Fibroblast of peridontal ligament (primary cell): ENCODE measurements at regions not wholly inside any gene's neighbourhood (a gene's known extent, or its start where the extent isn't known, plus 50 kb on each side); places are given as distances from the start of the nearest gene placed in this dataset.
A peak's percentile ranks its signal among the peaks of the same experiment; 100 is the strongest.
"Not testable (repeated sequence)": the region's sequence is repeated elsewhere in the genome, so short reads cannot be mapped to it uniquely, and the experiment has no call there.

Experiments used
- DNase-seq: peaks from one replicate; pipeline ENCODE4 v3.0.0-alpha.2; 2010; ENCODE audit errors: extremely low read depth

DNA sequence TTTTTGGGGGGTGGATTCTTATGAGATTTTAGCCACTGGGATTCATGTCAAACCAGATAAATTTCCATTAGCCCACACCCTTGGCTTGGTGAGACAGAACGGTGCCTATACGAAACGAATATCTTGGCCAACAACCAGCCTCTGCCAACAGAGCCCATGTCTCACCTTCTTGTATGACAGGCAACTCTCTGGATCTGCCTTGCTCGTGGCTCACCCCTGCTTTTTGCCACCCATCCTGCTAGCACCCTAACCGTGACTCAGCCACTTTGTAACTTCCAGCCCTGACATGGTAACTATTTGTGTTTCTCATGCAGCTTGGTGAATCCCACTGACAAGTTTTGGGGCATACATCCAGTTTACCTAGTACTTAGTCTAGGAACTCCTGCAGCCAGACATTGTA, 457.0 kb downstream of the SPATA31D1 start:
- no peak for DNase-seq

DNA sequence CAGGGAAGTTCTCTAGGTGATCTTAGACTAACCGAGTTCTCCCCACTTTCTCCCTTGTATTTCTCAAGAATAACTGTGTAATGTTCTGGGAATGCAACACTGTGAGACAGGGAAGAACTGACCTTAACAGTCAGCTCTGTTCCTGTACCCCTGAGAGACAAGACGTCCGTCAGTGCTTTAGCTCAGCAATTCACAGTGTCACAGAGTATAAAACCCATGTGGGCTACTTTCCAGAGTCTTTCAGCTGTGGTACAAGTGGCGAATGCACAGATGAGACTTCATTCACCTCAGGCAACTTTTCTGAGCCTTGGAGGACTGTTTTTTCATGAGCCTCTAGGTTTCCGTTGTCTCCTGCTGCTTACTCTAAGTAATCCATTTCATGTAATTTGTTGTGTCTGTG, 458.8 kb downstream of the SPATA31D1 start:
- no peak for DNase-seq

DNA sequence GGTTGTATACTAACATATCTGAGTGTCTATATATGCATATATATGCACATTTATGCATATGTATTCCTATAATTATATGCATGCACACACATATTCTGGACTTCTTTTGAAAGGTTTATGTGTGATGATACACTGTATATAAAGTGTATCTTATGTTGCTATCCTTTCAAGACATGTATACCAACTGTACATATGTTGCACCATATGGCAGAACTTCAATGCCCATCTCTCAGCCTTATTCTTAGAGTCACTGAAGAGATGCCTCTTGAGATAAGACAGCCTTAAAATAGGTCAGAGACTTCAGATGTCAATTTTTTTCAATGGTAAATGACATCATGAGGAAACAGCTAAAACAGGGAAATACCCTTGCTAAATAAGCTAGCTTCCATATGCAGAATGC, 461.4 kb downstream of the SPATA31D1 start:
- no peak for DNase-seq

DNA sequence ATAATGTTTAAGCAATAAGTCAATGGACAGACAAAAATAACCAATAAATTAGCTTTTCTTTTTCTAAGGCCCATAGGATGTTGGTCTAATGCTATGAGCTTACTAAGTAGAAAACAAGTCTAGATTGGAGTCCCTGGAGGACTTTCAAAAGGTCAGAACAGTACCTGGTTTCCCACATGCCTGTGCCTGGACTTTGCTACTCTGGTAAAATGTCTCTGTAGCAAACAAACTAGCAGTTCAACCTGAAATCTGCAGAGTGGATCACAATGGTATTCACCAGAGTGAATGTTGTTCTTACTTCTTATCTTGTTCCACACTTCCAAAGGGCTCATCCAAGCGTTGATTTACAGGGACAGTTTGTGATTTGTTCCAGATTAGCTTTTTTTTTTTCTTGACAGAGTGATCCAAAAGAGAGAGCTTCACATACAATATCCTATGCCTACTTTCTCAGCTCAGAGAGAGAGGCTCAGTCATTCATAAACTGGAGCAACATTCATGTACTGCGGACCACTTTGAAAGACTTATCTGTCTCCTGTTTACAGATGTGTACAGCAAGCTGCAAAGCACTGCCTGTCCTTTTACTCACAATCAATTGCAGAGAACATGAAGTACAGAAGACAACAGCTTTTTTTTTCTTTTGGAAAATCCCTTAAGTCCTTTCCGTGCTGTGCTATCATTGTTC, 466.1 kb downstream of the SPATA31D1 start:
- no peak for DNase-seq

DNA sequence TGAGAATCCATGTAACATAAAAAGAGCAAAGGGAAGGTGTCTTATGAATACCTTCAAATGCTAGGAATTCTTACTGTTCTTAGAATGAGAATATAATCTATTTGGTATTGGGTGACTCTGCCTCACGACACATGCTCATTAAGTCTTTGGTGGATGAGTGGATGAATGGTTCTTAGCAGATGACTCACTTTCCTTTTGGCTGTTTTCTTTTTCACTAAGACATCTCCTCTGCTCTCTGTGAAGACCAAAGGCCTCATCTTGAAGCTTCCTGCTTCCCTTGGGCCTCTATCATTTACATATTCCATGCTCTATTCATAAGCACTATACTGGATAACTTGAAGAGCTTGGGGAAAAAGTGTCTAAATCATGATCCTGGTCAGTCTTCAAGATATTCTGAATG, 468.1 kb downstream of the SPATA31D1 start:
- peak; percentile 58 for DNase-seq

DNA sequence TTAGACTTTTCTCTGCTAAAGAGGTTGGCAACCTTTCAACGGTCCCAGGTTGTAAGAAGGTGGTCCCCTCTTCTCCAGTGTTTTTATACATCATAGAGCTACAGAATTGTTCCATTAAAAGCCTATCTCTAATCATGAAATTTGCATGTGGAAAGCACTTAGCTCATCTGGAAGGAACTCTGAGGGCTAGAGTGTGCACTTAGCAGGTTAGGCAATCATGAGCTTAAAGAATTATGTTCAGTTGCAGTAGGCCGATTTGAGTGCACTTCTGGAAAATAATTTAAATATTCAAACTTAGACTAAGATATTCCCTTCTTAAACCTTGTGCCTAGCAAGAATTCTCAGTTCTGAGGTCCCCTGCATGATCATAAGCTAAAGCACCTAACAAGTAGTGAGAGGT, 468.7 kb downstream of the SPATA31D1 start:
- no peak for DNase-seq

DNA sequence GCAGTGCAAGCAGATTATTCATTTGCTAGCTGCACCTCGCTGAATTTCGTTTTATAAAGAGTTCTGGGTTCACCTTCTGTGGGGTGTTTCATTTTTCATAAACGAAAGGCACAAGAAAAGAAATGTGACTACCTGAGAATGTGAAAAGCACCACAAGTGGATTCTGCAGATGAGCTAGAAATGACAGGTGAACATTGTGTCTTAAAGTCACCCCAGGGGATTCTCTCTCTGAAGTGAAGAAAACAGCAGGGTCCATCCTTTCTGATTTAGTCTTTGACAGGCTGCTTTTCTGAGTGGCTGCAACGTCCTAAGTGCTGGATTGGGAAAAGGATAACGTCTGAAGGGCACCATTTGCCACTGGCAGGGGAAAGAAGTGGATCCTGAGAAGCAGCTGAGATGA, 469.3 kb downstream of the SPATA31D1 start:
- DNase-seq = no peak

DNA sequence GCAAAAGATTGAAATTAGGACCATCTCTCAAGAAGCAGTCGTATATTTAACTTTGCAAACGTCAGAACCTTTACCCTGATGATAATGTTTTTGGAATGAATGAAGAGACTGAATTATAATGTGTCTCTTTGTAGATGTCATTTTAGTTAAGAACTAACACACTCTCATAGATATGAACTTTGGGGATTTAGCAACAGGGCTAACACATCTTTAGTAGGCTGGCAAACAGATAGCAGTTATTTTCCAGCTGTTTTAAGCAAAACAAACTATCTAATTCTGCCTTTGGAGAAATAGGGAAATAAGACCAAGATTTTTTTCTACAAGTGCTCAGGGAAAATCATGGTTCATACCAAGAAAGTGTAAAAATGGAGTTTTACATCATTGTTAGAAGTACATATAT, 469.7 kb downstream of the SPATA31D1 start:
- no peak for DNase-seq

DNA sequence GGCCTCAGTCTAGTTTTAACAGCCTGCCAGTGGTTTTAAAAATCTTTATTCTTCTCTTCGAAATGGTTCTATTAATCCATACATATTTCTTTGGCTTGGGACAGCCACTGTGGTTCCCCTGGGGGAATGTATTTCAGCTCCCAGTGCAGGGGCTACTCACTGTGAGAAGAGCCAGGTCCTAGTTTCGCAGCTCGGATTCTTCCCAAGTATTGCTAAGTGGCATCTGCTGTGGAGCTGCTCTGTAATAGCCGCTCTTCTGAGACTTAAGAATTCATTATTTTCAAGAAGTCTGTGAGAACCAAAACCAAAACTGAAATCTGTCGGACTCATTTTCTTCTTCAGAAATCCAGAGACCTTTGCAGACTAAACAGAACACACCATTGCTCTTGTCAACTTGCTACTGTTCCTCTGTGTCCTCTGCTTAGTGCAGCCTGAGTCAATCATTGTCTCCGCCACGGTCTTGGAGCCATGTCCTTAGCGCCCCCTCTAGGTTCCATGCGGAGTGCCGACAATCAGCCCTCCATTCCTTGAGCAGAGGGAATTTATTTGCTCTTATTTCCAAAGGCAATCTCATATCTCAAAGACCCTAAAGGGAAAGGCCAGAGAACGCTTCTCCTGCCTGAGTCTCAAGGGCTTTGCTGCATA, 478.2 kb downstream of the SPATA31D1 start:
- peak; percentile 69 for DNase-seq

DNA sequence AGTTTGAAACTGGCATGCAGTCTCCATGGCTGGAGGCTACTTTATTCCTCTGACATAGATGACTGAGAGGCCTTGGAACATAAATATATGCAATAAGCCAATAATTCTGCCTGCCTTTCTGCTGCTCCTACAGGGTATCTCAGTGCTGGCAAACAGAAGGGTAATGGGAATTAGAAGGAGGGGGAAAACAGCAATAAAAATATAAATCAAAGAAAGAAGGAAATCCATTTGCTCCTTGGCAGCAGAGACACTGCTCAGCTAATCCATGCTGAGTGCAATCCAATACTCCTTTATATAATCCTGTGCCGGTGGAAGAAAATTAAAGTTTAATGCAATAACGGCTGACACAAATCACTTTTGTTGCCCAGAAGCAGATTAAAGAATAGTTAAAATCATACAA, 478.9 kb downstream of the SPATA31D1 start:
- no peak for DNase-seq

DNA sequence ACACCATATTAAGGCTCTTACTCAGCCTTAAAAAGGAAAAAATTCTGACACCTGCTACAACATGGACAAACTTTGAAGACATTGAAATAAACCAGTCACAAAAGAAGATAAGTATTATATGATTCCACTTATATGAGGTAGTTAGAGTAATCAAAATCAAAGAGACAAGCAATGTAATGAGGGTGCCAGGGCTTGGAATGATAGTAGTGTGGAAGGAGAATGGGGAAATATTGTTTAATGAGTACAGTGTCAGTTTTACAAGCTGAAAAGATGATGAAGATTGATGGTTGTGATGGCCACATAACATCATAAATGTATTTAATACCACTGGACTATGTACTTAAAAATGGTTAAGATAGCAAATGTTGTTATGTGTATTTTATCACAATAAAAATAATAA, 485.7 kb downstream of the SPATA31D1 start:
- DNase-seq = no peak

DNA sequence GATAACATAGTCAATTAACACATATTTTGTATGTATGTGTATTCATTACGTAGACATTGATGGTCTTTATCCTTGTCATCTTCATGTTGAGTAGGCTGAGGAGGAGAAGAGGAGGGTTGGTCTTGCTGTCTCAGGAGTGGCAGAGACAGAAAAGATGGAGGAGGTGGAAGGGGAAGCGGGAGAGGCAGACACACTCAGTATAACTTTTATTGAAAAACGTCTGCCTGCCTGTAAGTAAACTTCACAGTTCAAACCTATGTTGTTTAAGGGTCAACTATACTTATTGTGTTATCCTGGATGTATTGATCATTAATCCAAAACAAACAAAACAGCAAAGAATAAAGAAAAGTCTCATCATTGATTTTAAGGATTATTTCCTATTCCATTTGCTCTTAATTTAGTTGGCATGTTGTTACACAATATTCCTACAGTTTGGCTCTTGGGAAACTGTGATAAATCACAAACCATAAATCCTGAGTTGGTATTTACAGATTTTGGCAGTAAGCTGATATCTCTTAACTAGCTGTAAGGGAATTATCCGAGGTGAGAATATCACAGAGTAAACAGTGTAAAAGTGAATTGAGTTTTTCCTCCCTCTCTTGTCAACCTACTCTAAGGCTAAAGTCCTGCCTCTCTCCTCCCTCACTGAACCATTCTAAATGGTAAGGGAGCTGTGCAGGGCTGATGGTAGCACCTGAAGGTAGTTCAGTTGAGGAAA, 487.2 kb downstream of the SPATA31D1 start:
- peak; percentile 35 for DNase-seq

DNA sequence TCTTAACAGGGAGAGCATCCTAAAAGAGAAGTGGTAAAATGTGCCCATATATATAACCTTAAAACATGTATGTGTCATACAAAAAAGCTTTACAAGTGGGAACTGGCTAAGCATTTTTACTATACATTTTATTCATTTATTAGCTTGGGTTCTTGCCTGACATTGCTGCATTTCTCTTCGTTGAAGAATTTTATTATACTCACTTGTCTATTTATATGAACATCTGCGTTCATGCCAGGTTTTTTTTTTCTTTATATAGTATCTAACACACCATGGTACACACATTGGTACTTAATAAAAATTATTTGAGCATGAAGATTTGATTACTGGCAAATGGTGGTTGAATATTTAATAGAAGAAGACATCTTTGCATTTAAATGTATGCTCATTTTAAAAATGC, 492.3 kb downstream of the SPATA31D1 start:
- no peak for DNase-seq

DNA sequence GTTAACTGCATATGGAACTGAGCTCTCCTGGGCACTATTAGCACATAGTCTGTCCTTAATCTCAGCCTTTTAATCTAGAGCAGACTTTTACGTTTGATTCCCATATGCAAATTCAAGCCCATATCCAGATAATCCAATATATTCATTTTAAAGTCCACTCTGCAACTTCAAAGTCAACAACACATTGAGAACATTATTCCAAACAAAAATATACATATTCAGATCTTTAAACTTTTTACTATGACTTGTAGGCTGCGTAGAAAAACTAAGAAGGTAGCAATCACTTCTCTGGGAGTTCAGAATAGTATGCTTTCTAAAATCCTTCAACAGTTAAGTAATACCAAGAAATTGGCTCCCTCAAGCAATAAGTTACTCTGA, 499.4 kb downstream of the SPATA31D1 start:
- no peak for DNase-seq

DNA sequence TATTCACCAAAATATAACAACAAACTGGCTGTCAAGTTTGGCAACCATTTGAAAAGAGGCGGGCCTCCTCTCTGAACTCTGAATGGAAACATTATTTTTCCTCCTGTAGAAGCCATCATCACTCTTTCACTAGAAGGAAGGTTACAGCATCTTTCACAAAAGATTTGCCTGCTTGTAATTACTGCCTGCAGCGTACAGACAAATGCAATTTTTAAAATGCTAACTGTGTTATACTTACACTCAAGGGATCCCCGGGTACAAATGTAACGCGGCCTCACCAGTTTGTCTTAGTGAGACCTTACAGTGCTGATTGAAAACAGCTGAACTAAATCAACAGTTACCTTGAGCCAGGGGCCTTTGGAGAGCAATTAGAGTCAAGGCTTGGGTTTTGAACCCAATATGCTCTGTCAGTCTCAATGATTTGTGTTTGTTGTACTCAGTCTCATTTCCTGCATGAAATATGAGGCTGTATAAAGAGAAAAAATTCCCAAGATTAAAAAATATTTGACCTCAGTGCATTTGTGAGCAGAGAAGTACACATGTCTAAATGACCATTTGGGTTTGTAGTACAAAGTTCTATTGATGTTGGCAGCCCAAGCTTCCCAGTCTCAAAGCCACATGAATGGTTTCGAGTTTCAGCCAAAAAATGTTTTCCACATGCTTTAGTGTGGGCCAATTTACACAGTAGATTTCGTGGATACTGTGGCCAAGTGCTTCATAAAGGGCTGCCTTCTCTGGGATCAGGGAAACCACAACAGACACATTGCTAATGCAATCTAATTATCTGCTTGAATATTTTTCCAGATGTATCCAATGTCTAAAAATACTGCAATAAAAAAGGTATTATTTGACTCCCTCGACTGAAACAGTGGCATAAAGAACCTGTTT, 500.0 kb downstream of the SPATA31D1 start:
- peak; percentile 99 for DNase-seq

DNA sequence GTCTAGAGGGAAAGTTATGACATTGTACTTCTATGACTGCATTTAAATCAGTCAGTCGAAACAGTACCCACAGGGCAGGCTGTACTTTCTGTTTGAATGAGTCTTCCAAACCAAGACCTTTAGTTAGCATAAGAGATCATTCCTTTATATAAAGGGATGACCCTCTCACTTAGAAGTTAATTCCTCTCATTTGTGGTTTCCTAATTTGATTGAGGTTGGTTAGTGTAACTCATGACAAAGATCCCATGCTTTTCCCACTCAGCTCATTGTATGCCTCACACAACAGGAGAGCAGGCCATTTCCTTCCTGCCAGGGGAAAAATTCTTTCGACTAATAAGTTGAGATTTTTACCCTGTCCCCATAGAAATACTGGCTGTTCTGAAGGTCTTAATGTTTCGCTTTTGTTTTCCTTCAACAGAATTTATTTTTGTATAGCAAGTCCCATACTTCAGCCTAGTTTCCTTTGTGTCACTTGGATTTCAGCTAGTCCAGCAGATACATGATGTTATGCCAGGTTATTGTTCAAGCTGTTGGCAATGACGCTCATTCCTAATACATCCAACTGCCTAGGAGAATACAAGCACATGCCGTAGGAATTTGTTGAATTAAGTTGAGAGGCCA, 500.7 kb downstream of the SPATA31D1 start:
- no peak for DNase-seq

DNA sequence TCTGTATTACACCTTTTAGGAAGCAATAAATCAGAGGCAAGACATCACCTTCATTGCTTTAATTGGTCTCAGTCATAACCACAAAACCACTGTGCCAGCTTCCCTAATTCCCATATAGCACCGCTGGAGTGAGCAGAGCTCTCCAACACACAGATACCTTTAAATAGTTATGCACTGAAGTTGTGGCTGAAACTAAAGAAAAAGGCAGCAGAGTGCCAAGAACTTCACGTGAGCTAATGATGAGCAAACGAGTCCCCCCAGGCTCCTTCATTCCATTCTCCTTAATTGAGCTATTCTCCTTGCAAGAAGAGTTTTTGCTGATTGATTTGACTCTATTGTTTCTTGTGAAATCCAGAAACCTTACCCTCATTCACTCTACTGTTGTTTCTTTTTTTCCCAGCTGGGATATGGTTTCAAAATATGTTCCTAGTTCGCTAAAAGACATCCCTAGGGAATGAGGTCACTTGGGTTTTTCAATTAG, 501.5 kb downstream of the SPATA31D1 start:
- DNase-seq = peak; percentile 68

DNA sequence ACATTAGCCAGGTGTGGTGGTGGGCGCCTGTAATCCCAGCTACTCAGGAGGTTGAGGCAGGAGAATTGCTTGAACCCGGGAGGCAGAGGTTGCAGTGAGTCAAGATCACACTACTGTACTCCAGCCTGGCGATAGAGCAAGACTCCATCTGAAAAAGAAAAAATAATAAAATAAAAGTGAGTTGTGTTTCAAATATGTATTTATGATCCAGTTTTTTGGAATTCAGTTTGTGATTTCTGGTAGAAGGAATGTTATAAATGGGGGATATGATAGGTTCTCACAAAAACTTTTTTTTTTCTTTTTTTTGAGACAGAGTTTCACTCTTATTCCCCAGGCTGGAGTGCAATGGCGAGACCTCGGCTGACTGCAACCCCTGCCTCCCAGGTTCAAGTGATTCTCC, 502.2 kb downstream of the SPATA31D1 start:
- not testable (repeated sequence) for DNase-seq

DNA sequence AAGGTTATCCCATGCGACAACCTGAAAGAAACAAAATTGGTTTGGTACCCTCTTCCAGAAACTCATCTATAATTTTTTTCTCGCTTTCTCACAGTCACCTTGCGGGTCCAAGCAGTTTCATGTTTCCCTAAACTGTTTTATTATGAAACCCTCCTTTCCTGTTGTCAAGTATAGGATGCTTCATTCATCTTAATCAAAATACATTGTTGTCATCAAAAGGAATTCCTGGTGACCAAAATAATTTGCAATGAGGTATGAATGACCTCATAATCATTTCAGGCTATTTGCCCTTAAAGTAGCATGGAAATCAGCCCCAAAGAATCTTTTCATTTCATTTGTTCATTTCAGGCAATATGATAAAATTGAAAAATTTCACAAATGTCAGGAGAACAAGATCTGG, 503.0 kb downstream of the SPATA31D1 start:
- DNase-seq = no peak

DNA sequence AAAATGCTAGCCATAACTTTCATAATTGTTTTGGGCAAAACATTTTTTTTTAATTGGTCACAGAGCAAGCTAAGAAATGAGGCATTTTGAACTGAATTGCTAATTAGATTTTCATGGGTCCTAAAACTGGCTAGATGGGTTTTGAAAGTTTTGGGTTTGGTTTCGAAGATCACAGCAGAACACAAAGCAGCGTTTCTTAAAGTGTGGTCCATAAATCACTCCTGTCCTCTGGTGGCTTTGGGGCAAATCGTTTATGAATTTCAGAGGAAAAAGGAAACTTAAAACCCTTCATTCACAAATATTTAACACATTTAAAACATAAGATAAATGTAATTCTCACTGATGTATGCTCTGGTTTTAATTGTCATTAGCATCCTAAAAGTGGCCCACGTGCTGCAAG, 503.7 kb downstream of the SPATA31D1 start:
- DNase-seq = no peak
